Neural crest cell (in vitro differentiated cells): ENCODE measurements at regions not wholly inside any gene's neighbourhood (a gene's known extent, or its start where the extent isn't known, plus 50 kb on each side); places are given as distances from the start of the nearest gene placed in this dataset.

Source experiments
- DNase-seq: peaks from one replicate; pipeline ENCODE4 v3.0.0; 2021; ENCODE audit warnings: low read depth, mixed read lengths, low spot score
- H3K27ac Mint-ChIP-seq: one replicate; pipeline ENCODE4 v1.8.0; 2021; ENCODE audit warnings: mild to moderate bottlenecking, mixed read lengths; ENCODE audit not compliant: unreplicated experiment
- H3K27me3 Mint-ChIP-seq: 2 replicates; pipeline ENCODE4 v1.8.0; 2021; ENCODE audit warnings: low read depth, mild to moderate bottlenecking, mixed read lengths
- H3K36me3 Mint-ChIP-seq: 2 replicates; pipeline ENCODE4 v1.8.0; 2021; ENCODE audit warnings: low read depth, mild to moderate bottlenecking, mixed read lengths
- H3K4me1 Mint-ChIP-seq: 2 replicates; pipeline ENCODE4 v1.8.0; 2021; ENCODE audit warnings: mixed read lengths
- H3K4me3 Mint-ChIP-seq: one replicate; pipeline ENCODE4 v1.8.0; 2021; ENCODE audit warnings: mild to moderate bottlenecking, mixed read lengths
- H3K9me3 Mint-ChIP-seq: 2 replicates; pipeline ENCODE4 v1.8.0; 2021; ENCODE audit warnings: mixed read lengths
- TF ChIP-seq, protein P1 (sequence below): fragments of 200-600 bp; sonication (generic); conservative IDR thresholded peaks from 2 replicates; pipeline ENCODE4 v1.5.0; 2021; ENCODE audit warnings: antibody characterized with exemption, mild to moderate bottlenecking

DNA sequence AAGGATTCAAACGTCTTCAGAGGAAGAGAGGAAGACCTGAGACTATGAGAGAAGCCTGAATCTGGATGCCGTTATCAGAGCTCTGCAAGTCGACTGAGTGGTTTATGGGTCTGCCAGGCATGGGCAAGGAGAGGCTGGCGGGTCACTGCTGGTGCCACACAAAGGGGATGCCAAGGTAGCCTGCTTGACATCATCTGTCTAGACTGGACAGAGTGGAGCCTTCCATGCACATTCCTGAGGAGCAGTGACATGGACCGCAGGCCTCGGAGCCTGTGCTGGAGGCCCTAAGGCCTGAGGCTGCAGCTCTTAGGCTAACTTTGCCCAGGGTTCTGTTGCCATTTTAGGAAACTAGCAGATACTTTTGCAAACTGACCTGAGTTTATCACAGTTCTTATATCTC lies 127.4 kb downstream of the WT1 start:
- Mint-ChIP-seq H3K4me1 (peaks cover 2% of the 10 kb centered on the region), H3K9me3 (no peaks in the 10 kb centered on the region), H3K4me3 (no peak overlapping the region), H3K27ac (no peak overlapping the region), H3K36me3 (no peaks in the 10 kb centered on the region), H3K27me3 (no peaks in the 10 kb centered on the region)
- no peak for DNase-seq
- TF ChIP-seq, protein P1, sequence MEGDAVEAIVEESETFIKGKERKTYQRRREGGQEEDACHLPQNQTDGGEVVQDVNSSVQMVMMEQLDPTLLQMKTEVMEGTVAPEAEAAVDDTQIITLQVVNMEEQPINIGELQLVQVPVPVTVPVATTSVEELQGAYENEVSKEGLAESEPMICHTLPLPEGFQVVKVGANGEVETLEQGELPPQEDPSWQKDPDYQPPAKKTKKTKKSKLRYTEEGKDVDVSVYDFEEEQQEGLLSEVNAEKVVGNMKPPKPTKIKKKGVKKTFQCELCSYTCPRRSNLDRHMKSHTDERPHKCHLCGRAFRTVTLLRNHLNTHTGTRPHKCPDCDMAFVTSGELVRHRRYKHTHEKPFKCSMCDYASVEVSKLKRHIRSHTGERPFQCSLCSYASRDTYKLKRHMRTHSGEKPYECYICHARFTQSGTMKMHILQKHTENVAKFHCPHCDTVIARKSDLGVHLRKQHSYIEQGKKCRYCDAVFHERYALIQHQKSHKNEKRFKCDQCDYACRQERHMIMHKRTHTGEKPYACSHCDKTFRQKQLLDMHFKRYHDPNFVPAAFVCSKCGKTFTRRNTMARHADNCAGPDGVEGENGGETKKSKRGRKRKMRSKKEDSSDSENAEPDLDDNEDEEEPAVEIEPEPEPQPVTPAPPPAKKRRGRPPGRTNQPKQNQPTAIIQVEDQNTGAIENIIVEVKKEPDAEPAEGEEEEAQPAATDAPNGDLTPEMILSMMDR, result no peak

DNA sequence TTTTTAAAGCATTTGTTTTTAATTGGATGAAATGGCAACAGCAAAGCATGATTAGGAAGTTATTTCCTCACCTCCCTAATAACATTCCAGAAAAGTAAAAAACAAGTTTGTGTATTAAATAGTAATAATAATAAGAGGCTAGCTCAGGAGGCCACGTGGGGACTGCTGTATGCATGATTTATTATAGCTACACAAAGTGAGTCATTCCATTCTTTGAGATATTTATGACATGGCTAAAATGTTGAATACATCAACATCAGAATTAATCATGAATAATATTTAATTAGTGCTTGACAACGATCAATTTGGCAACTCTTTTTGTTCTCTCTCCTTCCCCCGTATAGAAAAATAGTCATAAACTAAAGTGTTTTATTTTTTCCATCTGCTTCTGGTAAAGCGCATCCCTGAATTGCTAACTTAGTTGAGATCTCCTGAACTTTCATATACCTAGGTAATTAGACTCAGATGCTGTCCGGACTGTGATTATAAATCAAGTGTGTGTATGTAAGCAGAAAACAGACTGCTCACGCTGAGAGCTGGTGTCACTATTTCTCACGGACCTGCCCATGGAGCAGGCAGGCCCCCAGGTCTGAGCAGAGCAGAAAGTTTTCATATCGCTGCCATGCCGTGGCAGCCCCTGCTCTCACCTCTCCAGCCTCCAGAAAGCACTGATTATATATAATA lies 125.7 kb downstream of the WT1 start:
- H3K4me1 Mint-ChIP-seq, result peaks cover 5% of the 10 kb centered on the region

DNA sequence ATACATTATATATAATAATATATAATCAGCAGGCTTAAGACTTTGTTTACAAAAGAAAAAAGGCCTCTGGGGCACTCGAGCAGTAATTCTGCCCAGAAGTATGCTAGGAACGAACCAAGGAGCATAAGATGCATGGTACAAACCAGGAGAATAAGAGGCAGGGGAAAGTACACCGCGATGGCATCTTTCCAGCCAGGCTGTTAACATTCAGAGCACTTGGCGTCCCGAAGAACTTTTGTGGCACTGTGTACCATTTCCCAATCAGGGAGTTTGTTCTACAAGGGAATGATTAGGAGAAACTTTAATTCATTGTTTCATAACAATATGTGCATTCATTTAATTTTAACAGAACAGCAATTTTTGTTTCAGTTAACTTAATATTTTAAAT lies 125.1 kb downstream of the WT1 start:
- H3K27me3 Mint-ChIP-seq, result no peaks in the 10 kb centered on the region
- TF ChIP-seq, protein P1, result no peak
- H3K9me3 Mint-ChIP-seq, result no peaks in the 10 kb centered on the region
- no peaks in the 10 kb centered on the region for H3K36me3 Mint-ChIP-seq
- DNase-seq, result no peak
- peaks cover 5% of the 10 kb centered on the region for H3K4me1 Mint-ChIP-seq
- H3K27ac Mint-ChIP-seq, result no peak overlapping the region
- H3K4me3 Mint-ChIP-seq, result no peak overlapping the region

More for the DNA sequence above, 125.7 kb downstream of the WT1 start:
- no peak overlapping the region for H3K27ac Mint-ChIP-seq
- H3K9me3 Mint-ChIP-seq, result no peaks in the 10 kb centered on the region
- H3K36me3 Mint-ChIP-seq, result no peaks in the 10 kb centered on the region
- H3K4me3 Mint-ChIP-seq, result no peak overlapping the region
- H3K27me3 Mint-ChIP-seq, result no peaks in the 10 kb centered on the region
- TF ChIP-seq, protein P1, result no peak
- DNase-seq, result no peak

DNA sequence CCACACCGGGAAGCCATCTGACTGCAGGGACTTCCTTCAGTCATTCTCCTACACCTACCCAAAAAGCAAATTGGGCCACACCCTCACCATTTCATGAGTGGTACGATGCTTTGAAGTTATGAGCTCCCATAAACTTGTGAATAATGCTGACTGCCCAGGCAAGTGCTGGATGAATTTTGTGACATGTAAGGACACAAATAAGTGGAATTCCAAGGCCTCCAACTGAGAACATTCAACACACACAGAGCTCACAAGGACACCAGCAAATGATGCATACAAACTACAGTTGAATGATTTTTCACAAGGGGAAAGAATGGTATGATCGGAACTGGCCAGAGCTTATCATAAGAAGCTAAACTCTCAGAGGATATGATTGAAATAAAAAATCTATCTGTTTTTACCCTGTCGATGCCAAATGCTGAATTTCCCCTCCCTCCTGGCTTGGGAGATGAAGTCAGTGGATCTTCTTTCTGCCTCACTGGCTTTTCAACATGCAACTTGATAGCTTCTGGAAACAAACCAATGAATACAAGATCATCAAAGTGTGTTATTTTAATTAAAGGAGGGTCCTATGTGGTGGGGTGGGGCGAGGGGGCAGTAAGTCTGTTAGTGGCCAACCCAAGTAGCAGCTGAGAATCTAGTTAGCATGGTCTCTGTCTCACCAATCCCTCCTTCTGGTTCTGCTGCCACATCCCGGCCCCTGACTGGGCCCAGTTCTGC lies 123.8 kb downstream of the WT1 start:
- Mint-ChIP-seq H3K36me3 (no peaks in the 10 kb centered on the region), H3K27ac (no peak overlapping the region), H3K9me3 (no peaks in the 10 kb centered on the region), H3K27me3 (no peaks in the 10 kb centered on the region), H3K4me1 (peaks cover 5% of the 10 kb centered on the region), H3K4me3 (no peak overlapping the region)
- no peak for DNase-seq
- TF ChIP-seq, protein P1, result no peak

DNA sequence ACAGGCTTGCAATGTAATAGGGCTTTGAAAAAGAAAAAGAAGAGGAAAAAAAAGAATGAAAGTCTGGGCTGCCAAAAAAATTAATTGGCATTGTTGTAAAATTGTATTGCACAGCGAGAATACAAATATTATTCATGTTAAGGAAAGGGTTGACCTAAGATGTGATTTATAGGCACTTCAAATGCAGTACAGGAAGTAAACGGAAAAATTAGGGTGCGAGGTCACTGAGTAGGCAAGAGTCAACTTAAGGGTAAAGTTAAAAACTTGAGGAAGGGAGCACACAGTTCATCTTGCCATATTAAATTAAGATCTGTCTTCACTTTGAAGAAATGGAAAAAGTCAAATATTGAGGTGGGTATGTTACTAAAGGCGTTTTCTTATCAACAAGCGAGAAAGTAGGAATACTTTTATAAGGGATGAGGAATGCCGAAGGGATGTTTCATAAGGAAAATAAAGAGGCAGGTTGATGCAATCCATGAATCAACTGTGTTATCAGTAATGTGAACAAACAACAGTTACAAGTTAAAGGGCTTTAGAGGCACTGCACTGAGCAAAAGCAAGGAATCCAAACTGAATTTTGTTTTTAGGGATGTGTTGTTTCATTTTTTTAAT lies 123.0 kb downstream of the WT1 start:
- Mint-ChIP-seq H3K27me3 (no peaks in the 10 kb centered on the region), H3K4me3 (no peak overlapping the region), H3K4me1 (peaks cover 5% of the 10 kb centered on the region), H3K27ac (no peak overlapping the region), H3K36me3 (no peaks in the 10 kb centered on the region), H3K9me3 (no peaks in the 10 kb centered on the region)
- DNase-seq, result no peak
- TF ChIP-seq, protein P1, result no peak
